GM12878 (cell line): ENCODE measurements at regions not wholly inside any gene's neighbourhood (a gene's known extent, or its start where the extent isn't known, plus 50 kb on each side); places are given as distances from the start of the nearest gene placed in this dataset.

Experiments
- ATAC-seq: fragments of 200-7000 bp; cut with Tn5 transposase; 3 replicates; pipeline ENCODE4 v1.9.1; 2020; ENCODE audit warnings: mild to moderate bottlenecking, moderate library complexity
- BruUV-seq: library from RNA; stranded (reverse); fragments of 400-500 nt; replicated peaks from 2 replicates; lab custom pipeline; 2021; lab: Mats Ljungman, UMichigan
- CTCF ChIA-PET: fragments of 300-600 bp; sonication (Branson Sonifier 250); formaldehyde crosslinking; extraction: SDS; loops from one replicate; lab custom pipeline; 2021; ENCODE audit warnings: inconsistent platforms; lab: Yijun Ruan, JAX
- POLR2A ChIA-PET: fragments of 350-600 bp; formaldehyde crosslinking; extraction: SDS; loops from one replicate; lab custom pipeline; 2021; ENCODE audit warnings: inconsistent platforms; lab: Charles Lee
- RAD21 ChIA-PET: fragments of 300-600 bp; sonication (Branson Sonifier 250); formaldehyde crosslinking; loops from one replicate; lab custom pipeline; 2023; ENCODE audit warnings: antibody characterized with exemption; ENCODE audit not compliant: unreplicated experiment; lab: Charles Lee
- SMC1A ChIA-PET: fragments of 300-600 bp; sonication (Branson Sonifier 250); formaldehyde crosslinking; loops from one replicate; lab custom pipeline; 2023; ENCODE audit not compliant: unreplicated experiment, uncharacterized antibody; lab: Charles Lee
- DNase-seq: peaks from one replicate; pipeline ENCODE4 v3.0.0-alpha.2; 2011; ENCODE audit warnings: low read depth, low spot score
- FAIRE-seq: peaks from 3 replicates; lab custom pipeline; 2011; peaks lifted over from hg19 to GRCh38; lab: Jason Lieb, UNC
- H2AFZ ChIP-seq: 2 replicates; pipeline ENCODE4 v1.6.0; 2011; ENCODE audit warnings: low read depth, low read length, control low read depth; ENCODE audit not compliant: control insufficient read depth
- H3K27ac ChIP-seq: 2 replicates; pipeline ENCODE4 v1.5.1; 2011; ENCODE audit warnings: control low read depth; ENCODE audit not compliant: control insufficient read depth, insufficient read depth
- H3K27me3 ChIP-seq, 2 experiments: replicated peaks in 1 of 2; 2 replicates each; pipeline versions ENCODE4 v1.6.0 to v1.6.1; 2011; ENCODE audit warnings: low read length in 1 of 2; ENCODE audit not compliant: control insufficient read depth in 2 of 2, insufficient read depth in 2 of 2
- H3K36me3 ChIP-seq, 2 experiments: 2 replicates each; pipeline ENCODE4 v1.5.1; 2011; ENCODE audit warnings: low read length in 1 of 2; ENCODE audit not compliant: control insufficient read depth in 2 of 2, insufficient read depth in 2 of 2
- H3K4me1 ChIP-seq: 2 replicates; pipeline ENCODE4 v1.6.1; 2011; ENCODE audit warnings: mild to moderate bottlenecking, low read length, moderate library complexity, mixed read lengths; ENCODE audit not compliant: control insufficient read depth, insufficient read depth
- H3K4me2 ChIP-seq: 2 replicates; pipeline ENCODE4 v1.6.0; 2011; ENCODE audit warnings: control low read depth; ENCODE audit not compliant: control insufficient read depth, insufficient read depth
- H3K4me3 ChIP-seq: fragments of 200-600 bp; sonication (generic); 2 replicates; pipeline ENCODE4 v1.5.1; 2016
- H3K79me2 ChIP-seq: 2 replicates; pipeline ENCODE4 v1.6.0; 2011; ENCODE audit warnings: low read length; ENCODE audit not compliant: control insufficient read depth, insufficient read depth
- H3K9ac ChIP-seq: 2 replicates; pipeline ENCODE4 v1.8.0; 2011; ENCODE audit warnings: low read length, control low read depth, mixed read lengths; ENCODE audit not compliant: control insufficient read depth, insufficient read depth
- H3K9me3 ChIP-seq: replicated peaks from 3 replicates; pipeline ENCODE4 v1.5.1; 2011; ENCODE audit warnings: mild to moderate bottlenecking, low read length; ENCODE audit not compliant: control insufficient read depth, insufficient read depth
- H4K20me1 ChIP-seq: 2 replicates; pipeline ENCODE4 v1.6.0; 2011; ENCODE audit not compliant: control insufficient read depth, insufficient read depth
- BACH1 ChIP-seq: fragments of 450-650 bp; IDR thresholded peaks from 2 replicates; pipeline ENCODE4 v1.6.1; 2017; ENCODE audit warnings: mild to moderate bottlenecking, borderline replicate concordance
- EZH2 ChIP-seq: IDR thresholded peaks from 2 replicates; pipeline ENCODE4 v1.6.1; 2012; ENCODE audit warnings: low read depth, mild to moderate bottlenecking, control low read depth, inconsistent platforms, low read length, borderline replicate concordance; ENCODE audit not compliant: control insufficient read depth
- IRF4 ChIP-seq: IDR thresholded peaks from 2 replicates; pipeline ENCODE4 v1.6.1; 2011; ENCODE audit warnings: low read depth, low read length
- LARP7 ChIP-seq: fragments of 450-650 bp; IDR thresholded peaks from 2 replicates; pipeline ENCODE4 v1.6.1; 2017; ENCODE audit warnings: mild to moderate bottlenecking
- MEF2B ChIP-seq: fragments of 450-650 bp; IDR thresholded peaks from 2 replicates; pipeline ENCODE4 v1.6.1; 2018; ENCODE audit warnings: mild to moderate bottlenecking, moderate library complexity; ENCODE audit not compliant: partially characterized antibody, poor library complexity, severe bottlenecking
- RCOR1 ChIP-seq: conservative IDR thresholded peaks from 2 replicates; pipeline ENCODE4 v1.6.1; 2012; ENCODE audit warnings: low read depth, low read length, improper control_type of control experiment
- RELA ChIP-seq: fragments of 450-650 bp; IDR thresholded peaks from 2 replicates; pipeline ENCODE4 v1.8.0; 2014; ENCODE audit warnings: borderline replicate concordance; ENCODE audit not compliant: partially characterized antibody
- RFX5 ChIP-seq: IDR thresholded peaks from 2 replicates; pipeline ENCODE4 v1.6.1; 2011; ENCODE audit warnings: low read depth, low read length, improper control_type of control experiment
- SPI1 ChIP-seq: IDR thresholded peaks from 2 replicates; pipeline ENCODE4 v1.6.1; 2011; ENCODE audit warnings: low read depth, mild to moderate bottlenecking, low read length, moderate library complexity, borderline replicate concordance; ENCODE audit not compliant: insufficient read depth
- STAT1 ChIP-seq: fragments of 450-650 bp; conservative IDR thresholded peaks from 2 replicates; pipeline ENCODE4 v1.6.1; 2014; ENCODE audit warnings: antibody characterized with exemption, mild to moderate bottlenecking
- ZNF217 ChIP-seq: fragments of 450-650 bp; IDR thresholded peaks from 2 replicates; pipeline ENCODE4 v1.6.1; 2017; ENCODE audit warnings: antibody characterized with exemption, mild to moderate bottlenecking
- WGBS: methylation state at CpG from one replicate; pipeline ENCODE4 v1.1.6; 2016; ENCODE audit warnings: low lambda C conversion rate; ENCODE audit not compliant: insufficient replicate concordance, insufficient coverage; ENCODE audit errors: missing lambda C conversion rate; 5-methylcytosine and 5-hydroxymethylcytosine counted together
- in situ Hi-C: fragments of 300-500 bp; cut with MboI; formaldehyde crosslinking; loops from 9 replicates; pipeline ENCODE4 v1.14.3; 2018; ENCODE audit warnings: mixed read lengths
- intact Hi-C: fragments of 100-400 bp; cut with micrococcal nuclease; formaldehyde crosslinking; loops from one replicate; pipeline ENCODE4 v1.14.2; 2022; ENCODE audit not compliant: unreplicated experiment
- TF ChIP-seq, protein P1 (sequence below): IDR thresholded peaks from 2 replicates; pipeline ENCODE4 v1.6.1; 2012; ENCODE audit warnings: low read depth, low read length, improper control_type of control experiment
- TF ChIP-seq, protein P2 (sequence below): fragments of 450-650 bp; IDR thresholded peaks from 2 replicates; pipeline ENCODE4 v1.6.1; 2016; ENCODE audit warnings: mild to moderate bottlenecking
- TF ChIP-seq, protein P3 (sequence below): IDR thresholded peaks from 2 replicates; pipeline ENCODE4 v1.6.1; 2011; ENCODE audit warnings: low read depth, low read length, improper control_type of control experiment, borderline replicate concordance
- TF ChIP-seq, protein P4 (sequence below): fragments of 150-350 bp; IDR thresholded peaks from 2 replicates; pipeline ENCODE4 v1.6.1; 2014; ENCODE audit warnings: mild to moderate bottlenecking, low read depth, low read length

DNA sequence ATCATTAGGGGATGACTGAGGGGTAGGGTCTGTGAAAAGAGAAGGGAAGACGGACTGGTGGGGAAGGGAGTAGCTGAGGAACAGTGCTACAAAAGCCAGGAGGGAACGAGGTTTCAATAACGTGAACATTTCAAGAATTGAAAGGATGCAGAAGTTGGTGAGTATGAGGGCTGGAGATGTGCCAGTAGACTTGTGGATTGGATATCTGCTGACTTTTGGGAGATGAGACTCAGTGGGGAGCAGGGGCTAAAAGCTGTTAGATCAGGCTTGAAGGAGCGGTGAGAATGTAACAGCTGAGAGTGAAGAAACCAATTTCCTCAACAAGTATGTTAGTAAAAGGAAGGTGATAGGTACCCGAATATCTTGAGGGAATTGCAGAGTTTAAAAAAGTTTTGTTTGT lies 65.2 kb downstream of the GTPBP8 start:
- H3K36me3 ChIP-seq: no peaks in the 10 kb centered on the region
- peaks cover 20% of the 10 kb centered on the region for H3K4me1 ChIP-seq
- no peaks in the 10 kb centered on the region for H3K79me2 ChIP-seq
- TF ChIP-seq RFX5: no peak
- TF ChIP-seq STAT1: no peak
- TF ChIP-seq, protein P1, sequence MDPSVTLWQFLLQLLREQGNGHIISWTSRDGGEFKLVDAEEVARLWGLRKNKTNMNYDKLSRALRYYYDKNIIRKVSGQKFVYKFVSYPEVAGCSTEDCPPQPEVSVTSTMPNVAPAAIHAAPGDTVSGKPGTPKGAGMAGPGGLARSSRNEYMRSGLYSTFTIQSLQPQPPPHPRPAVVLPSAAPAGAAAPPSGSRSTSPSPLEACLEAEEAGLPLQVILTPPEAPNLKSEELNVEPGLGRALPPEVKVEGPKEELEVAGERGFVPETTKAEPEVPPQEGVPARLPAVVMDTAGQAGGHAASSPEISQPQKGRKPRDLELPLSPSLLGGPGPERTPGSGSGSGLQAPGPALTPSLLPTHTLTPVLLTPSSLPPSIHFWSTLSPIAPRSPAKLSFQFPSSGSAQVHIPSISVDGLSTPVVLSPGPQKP: no peak
- TF ChIP-seq EZH2: no peak
- TF ChIP-seq, protein P2, sequence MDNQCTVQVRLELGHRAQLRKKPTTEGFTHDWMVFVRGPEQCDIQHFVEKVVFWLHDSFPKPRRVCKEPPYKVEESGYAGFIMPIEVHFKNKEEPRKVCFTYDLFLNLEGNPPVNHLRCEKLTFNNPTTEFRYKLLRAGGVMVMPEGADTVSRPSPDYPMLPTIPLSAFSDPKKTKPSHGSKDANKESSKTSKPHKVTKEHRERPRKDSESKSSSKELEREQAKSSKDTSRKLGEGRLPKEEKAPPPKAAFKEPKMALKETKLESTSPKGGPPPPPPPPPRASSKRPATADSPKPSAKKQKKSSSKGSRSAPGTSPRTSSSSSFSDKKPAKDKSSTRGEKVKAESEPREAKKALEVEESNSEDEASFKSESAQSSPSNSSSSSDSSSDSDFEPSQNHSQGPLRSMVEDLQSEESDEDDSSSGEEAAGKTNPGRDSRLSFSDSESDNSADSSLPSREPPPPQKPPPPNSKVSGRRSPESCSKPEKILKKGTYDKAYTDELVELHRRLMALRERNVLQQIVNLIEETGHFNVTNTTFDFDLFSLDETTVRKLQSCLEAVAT: no peak
- TF ChIP-seq RELA: no peak
- no peak for TF ChIP-seq RCOR1
- TF ChIP-seq, protein P3, sequence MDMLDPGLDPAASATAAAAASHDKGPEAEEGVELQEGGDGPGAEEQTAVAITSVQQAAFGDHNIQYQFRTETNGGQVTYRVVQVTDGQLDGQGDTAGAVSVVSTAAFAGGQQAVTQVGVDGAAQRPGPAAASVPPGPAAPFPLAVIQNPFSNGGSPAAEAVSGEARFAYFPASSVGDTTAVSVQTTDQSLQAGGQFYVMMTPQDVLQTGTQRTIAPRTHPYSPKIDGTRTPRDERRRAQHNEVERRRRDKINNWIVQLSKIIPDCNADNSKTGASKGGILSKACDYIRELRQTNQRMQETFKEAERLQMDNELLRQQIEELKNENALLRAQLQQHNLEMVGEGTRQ: no peak
- no peak for TF ChIP-seq IRF4
- no peak for TF ChIP-seq BACH1
- TF ChIP-seq SPI1: no peak
- TF ChIP-seq MEF2B: no peak
- no peak for TF ChIP-seq ZNF217
- no peak for TF ChIP-seq LARP7
- TF ChIP-seq, protein P4, sequence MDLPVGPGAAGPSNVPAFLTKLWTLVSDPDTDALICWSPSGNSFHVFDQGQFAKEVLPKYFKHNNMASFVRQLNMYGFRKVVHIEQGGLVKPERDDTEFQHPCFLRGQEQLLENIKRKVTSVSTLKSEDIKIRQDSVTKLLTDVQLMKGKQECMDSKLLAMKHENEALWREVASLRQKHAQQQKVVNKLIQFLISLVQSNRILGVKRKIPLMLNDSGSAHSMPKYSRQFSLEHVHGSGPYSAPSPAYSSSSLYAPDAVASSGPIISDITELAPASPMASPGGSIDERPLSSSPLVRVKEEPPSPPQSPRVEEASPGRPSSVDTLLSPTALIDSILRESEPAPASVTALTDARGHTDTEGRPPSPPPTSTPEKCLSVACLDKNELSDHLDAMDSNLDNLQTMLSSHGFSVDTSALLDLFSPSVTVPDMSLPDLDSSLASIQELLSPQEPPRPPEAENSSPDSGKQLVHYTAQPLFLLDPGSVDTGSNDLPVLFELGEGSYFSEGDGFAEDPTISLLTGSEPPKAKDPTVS: no peak
- WGBS: 94% methylated on average over 5 of the region's 5 CpGs
- ChIA-PET POLR2A (no interaction called here), RAD21 (no interaction called here), SMC1A (interaction anchor here (1.1 kb wide), 1 partner anchor 232 kb away, joined by 3 read pairs; no protein-coding TSS in a partner anchor), CTCF (interaction anchor here (5.1 kb wide), 1 partner anchor 232 kb away, joined by 24 read pairs; no protein-coding TSS in a partner anchor)
- no peak overlapping the region for H3K27ac ChIP-seq
- in situ Hi-C loops: no loop called here
- ATAC-seq (no peak), DNase-seq (no peak), FAIRE-seq (no peak)
- H3K4me3 ChIP-seq: no peak overlapping the region
- no peak overlapping the region for H3K9ac ChIP-seq
- no peaks in the 10 kb centered on the region for H4K20me1 ChIP-seq
- H3K4me2 ChIP-seq: no peak overlapping the region
- no TSS peak for BruUV-seq
- H3K9me3 ChIP-seq: no peaks in the 10 kb centered on the region; the same call in 2 of the 3 replicates
- no peaks in the 10 kb centered on the region for H3K27me3 ChIP-seq
- intact Hi-C loops: no loop called here
- no peak overlapping the region for H2AFZ ChIP-seq
